Lower leg skin (tissue), 3 donors: ENCODE measurements at regions not wholly inside any gene's neighbourhood (a gene's known extent, or its start where the extent isn't known, plus 50 kb on each side); places are given as distances from the start of the nearest gene placed in this dataset.

ENCODE experiments used
- CTCF ChIP-seq, 3 donors: fragments of 450-650 bp; IDR thresholded peaks; one replicate each; pipeline ENCODE4 v1.5.1; 2016; ENCODE audit warnings: antibody characterized with exemption in 3 of 3, mild to moderate bottlenecking in 3 of 3, moderate library complexity in 2 of 3
- POLR2A ChIP-seq, 2 donors: fragments of 450-650 bp; IDR thresholded peaks; one replicate each; pipeline ENCODE4 v1.6.1; 2016 to 2017; ENCODE audit warnings: antibody characterized with exemption in 2 of 2, mild to moderate bottlenecking in 1 of 2, moderate library complexity in 1 of 2

GRCh38 chr12:75888874-75889613, 142.5 kb downstream of the PHLDA1 start:
- no peak for TF ChIP-seq CTCF (IDR thresholded peaks at IDR 0.05)
- TF ChIP-seq POLR2A (IDR thresholded peaks at IDR 0.05) = no peak
